Choroid plexus epithelial cell (primary cell): ENCODE measurements at regions not wholly inside any gene's neighbourhood (a gene's known extent, or its start where the extent isn't known, plus 50 kb on each side); places are given as distances from the start of the nearest gene placed in this dataset.
A peak's percentile ranks its signal among the peaks of the same experiment; 100 is the strongest.

Experiments used
- DNase-seq: peaks from one replicate; pipeline ENCODE4 v3.0.0-alpha.2; 2010; ENCODE audit warnings: low read depth
- H3K4me3 ChIP-seq: 2 replicates; pipeline ENCODE4 v1.5.1; 2011; ENCODE audit warnings: low read depth, mild to moderate bottlenecking, control low read depth, low read length, moderate library complexity
- CTCF ChIP-seq: conservative IDR thresholded peaks from 2 replicates; pipeline ENCODE4 v1.5.1; 2011; ENCODE audit warnings: low read depth, mild to moderate bottlenecking, control low read depth, inconsistent platforms, low read length, moderate library complexity

GRCh38 chr1:64318428-64318827, 115.0 kb downstream of the UBE2U start:
- no peak for DNase-seq
- no peak overlapping the region for H3K4me3 ChIP-seq
- no peak for TF ChIP-seq CTCF

GRCh38 chr1:64320007-64320406, 116.6 kb downstream of the UBE2U start:
- TF ChIP-seq CTCF = no peak

GRCh38 chr1:64320470-64320869, 117.0 kb downstream of the UBE2U start:
- H3K4me3 ChIP-seq = no peak overlapping the region
- peak; percentile 63 for DNase-seq
- TF ChIP-seq CTCF = no peak

More at GRCh38 chr1:64320007-64320406, 116.6 kb downstream of the UBE2U start:
- no peak overlapping the region for H3K4me3 ChIP-seq
- no peak for DNase-seq

DNA sequence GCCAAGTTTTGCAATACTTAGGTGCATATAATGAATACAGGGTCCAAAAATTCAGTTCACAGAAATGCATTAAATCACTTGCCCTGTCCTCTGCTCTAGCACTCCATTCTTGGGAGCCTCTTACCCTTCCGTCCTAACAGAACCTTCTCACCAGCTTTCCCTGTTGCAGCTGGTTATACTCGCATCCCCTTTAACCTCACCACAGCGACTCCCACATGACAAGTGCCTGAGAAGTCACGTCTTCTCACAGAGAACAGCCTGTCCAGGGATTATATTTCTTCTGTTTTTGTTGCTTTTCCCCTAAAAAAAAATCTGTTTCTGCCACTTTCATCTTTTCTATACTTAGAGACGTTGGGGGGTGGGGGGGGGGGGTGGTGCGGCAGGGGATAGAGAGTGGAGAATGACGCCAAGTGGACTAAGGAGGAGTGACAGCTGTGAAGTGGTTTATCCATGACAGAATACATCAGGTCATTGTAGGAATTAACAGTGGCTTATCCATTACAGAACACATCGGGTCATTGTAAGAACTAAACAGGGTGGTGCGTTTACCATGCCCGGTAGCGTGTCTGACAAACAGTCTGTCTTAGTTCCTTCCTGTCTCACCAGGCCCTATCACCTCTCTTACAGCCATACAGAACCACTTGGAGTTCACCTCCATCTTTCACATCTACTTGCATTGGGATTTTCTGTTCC, 117.6 kb downstream of the UBE2U start:
- no peak overlapping the region for H3K4me3 ChIP-seq
- TF ChIP-seq CTCF = no peak
- DNase-seq = no peak

DNA sequence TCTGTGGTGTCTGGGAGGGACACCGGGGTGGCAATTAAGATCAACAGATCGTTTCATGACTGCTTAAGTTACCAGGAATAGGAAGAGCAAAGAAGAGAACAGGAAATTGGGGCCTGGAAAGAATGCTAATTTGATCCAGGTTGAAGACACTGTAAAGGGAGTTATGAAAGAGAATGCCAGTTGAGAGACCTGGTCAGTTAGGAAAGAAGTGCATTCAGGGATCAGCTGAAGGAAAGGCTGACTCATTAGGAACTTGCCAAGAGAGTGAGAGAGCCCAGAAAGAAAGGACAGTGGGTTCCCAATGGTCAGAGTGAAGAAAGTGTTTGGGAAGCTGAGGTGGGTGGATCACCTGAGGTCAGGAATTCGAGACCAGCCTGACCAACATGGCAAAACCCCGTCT, 119.6 kb downstream of the UBE2U start:
- DNase-seq = peak; percentile 16
- TF ChIP-seq CTCF = no peak
- no peak overlapping the region for H3K4me3 ChIP-seq

- H3K4me3 ChIP-seq = no peak overlapping the region
- TF ChIP-seq CTCF = no peak
- no peak for DNase-seq
Measured at GRCh38 chr1:64323882-64324281, 120.5 kb downstream of the UBE2U start.

GRCh38 chr1:64325856-64326255, 122.4 kb downstream of the UBE2U start:
- no peak for TF ChIP-seq CTCF
- no peak for DNase-seq
- H3K4me3 ChIP-seq = no peak overlapping the region
